ENCODE measurements at regions not wholly inside any gene's neighbourhood (a gene's known extent, or its start where the extent isn't known, plus 50 kb on each side); places are given as distances from the start of the nearest gene placed in this dataset.
"Not testable (repeated sequence)": the region's sequence is repeated elsewhere in the genome, so short reads cannot be mapped to it uniquely, and the experiment has no call there.

DNA sequence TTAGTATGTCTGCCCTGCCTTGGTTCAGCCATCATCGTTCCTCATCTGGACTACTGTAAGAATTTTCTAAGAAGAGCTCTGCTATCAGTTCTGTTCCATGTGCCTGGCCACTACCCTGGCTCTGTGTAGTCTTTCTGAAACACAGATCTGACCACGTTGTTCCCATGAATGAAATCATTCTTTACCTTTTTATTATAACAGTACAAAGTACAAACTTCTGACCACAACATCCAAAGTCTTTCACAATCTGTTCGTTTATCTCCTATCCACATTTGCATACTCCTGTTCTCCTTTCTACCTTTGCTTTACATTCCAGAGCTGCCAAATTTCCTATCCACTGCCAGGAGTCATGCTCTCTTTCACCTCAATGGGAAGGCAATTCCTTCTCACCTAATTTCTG is 284.6 kb upstream of the LRP1B start:
- H3K27ac ChIP-seq (ENCODE audit: low read length): no peak overlapping the region
- H3K27me3 ChIP-seq (ENCODE audit: control insufficient read depth, insufficient read depth, low read length): no peaks in the 10 kb centered on the region
- no peaks in the 10 kb centered on the region for H3K4me1 ChIP-seq (ENCODE audit: control insufficient read depth, low read depth, low read length)
- H3K9ac ChIP-seq (ENCODE audit: low read length): no peak overlapping the region
- H3K4me3 ChIP-seq (ENCODE audit: low read length): no peak overlapping the region
- H3K9me3 ChIP-seq (ENCODE audit: control insufficient read depth, low read depth, low read length): no peaks in the 10 kb centered on the region
- no peaks in the 10 kb centered on the region for H3K36me3 ChIP-seq (ENCODE audit: control insufficient read depth, low read depth, low read length)

GRCh38 chr2:142398212-142398611 is 267.4 kb upstream of the LRP1B start:
- H3K36me3 ChIP-seq (ENCODE audit: control insufficient read depth, low read depth, low read length): no peaks in the 10 kb centered on the region
- H3K9ac ChIP-seq (ENCODE audit: low read length): no peak overlapping the region

DNA sequence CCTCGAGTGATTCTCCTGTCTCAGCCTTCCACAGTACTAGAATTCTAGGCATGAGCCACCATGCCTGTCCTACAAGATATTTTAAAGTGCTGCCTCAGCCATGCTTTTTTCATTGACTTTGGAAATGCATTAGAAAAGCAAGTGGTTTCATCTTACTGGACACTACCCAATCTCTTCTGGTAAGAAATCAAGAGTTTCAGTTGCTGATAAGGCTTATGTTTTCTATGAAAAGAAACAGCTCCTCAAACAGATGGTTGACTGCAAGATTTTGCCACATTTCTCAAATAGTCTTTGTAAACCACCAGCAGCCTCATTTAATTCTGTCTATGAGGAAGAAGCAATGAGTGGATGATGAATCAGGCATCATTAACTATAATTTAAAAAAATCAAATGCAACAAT is 264.5 kb upstream of the LRP1B start:
- no peak overlapping the region for H3K9ac ChIP-seq (ENCODE audit: low read length)
- no peaks in the 10 kb centered on the region for H3K36me3 ChIP-seq (ENCODE audit: control insufficient read depth, low read depth, low read length)
- H3K4me3 ChIP-seq (ENCODE audit: low read length): no peak overlapping the region
- peaks cover 12% of the 10 kb centered on the region for H3K9me3 ChIP-seq (ENCODE audit: control insufficient read depth, low read depth, low read length)
- no peak overlapping the region for H3K27ac ChIP-seq (ENCODE audit: low read length)
- H3K4me1 ChIP-seq (ENCODE audit: control insufficient read depth, low read depth, low read length): no peaks in the 10 kb centered on the region
- no peaks in the 10 kb centered on the region for H3K27me3 ChIP-seq (ENCODE audit: control insufficient read depth, insufficient read depth, low read length)

More at GRCh38 chr2:142398212-142398611, 267.4 kb upstream of the LRP1B start:
- no peak overlapping the region for H3K4me3 ChIP-seq (ENCODE audit: low read length)
- no peak overlapping the region for H3K27ac ChIP-seq (ENCODE audit: low read length)
- H3K4me1 ChIP-seq (ENCODE audit: control insufficient read depth, low read depth, low read length): no peaks in the 10 kb centered on the region
- H3K9me3 ChIP-seq (ENCODE audit: control insufficient read depth, low read depth, low read length): peaks cover 16% of the 10 kb centered on the region
- H3K27me3 ChIP-seq (ENCODE audit: control insufficient read depth, insufficient read depth, low read length): no peaks in the 10 kb centered on the region

DNA sequence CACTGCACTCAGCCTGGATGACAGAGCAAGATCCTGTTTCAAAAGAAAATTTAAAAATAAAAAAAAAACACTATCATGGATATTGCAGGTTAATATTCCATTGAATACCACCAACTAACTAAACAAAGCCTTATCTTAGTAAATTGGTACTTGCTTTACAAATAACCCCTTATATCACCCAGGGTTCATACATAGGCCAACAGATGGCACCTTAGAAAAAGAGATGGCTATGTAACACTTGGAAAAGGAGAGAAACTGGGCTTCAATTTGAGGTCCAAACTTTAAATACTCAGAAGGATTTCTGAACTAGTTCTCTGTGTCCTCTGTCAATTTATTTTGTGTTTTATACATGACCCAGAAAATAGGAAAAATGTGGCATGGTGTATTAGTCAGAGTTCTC is 249.6 kb upstream of the LRP1B start:
- Histone ChIP-seq H3K4me1 (ENCODE audit: control insufficient read depth, low read depth, low read length) (no peaks in the 10 kb centered on the region), H3K9me3 (ENCODE audit: control insufficient read depth, low read depth, low read length) (no peaks in the 10 kb centered on the region), H3K27ac (ENCODE audit: low read length) (no peak overlapping the region), H3K4me3 (ENCODE audit: low read length) (no peak overlapping the region), H3K9ac (ENCODE audit: low read length) (no peak overlapping the region), H3K27me3 (ENCODE audit: control insufficient read depth, insufficient read depth, low read length) (no peaks in the 10 kb centered on the region), H3K36me3 (ENCODE audit: control insufficient read depth, low read depth, low read length) (no peaks in the 10 kb centered on the region)

- not testable (repeated sequence) for H3K9ac ChIP-seq (ENCODE audit: low read length); H3K36me3 ChIP-seq (ENCODE audit: control insufficient read depth, low read depth, low read length); H3K27me3 ChIP-seq (ENCODE audit: control insufficient read depth, insufficient read depth, low read length); H3K4me3 ChIP-seq (ENCODE audit: low read length); H3K27ac ChIP-seq (ENCODE audit: low read length); H3K9me3 ChIP-seq (ENCODE audit: control insufficient read depth, low read depth, low read length); H3K4me1 ChIP-seq (ENCODE audit: control insufficient read depth, low read depth, low read length)
Measured at GRCh38 chr2:142362069-142362468, 231.3 kb upstream of the LRP1B start.

- Histone ChIP-seq H3K27ac (ENCODE audit: low read length) (no peak overlapping the region), H3K4me1 (ENCODE audit: control insufficient read depth, low read depth, low read length) (no peaks in the 10 kb centered on the region), H3K27me3 (ENCODE audit: control insufficient read depth, insufficient read depth, low read length) (no peaks in the 10 kb centered on the region), H3K4me3 (ENCODE audit: low read length) (no peak overlapping the region), H3K36me3 (ENCODE audit: control insufficient read depth, low read depth, low read length) (no peaks in the 10 kb centered on the region), H3K9me3 (ENCODE audit: control insufficient read depth, low read depth, low read length) (no peaks in the 10 kb centered on the region), H3K9ac (ENCODE audit: low read length) (no peak overlapping the region)
Measured at GRCh38 chr2:142347751-142348150, 216.9 kb upstream of the LRP1B start.

DNA sequence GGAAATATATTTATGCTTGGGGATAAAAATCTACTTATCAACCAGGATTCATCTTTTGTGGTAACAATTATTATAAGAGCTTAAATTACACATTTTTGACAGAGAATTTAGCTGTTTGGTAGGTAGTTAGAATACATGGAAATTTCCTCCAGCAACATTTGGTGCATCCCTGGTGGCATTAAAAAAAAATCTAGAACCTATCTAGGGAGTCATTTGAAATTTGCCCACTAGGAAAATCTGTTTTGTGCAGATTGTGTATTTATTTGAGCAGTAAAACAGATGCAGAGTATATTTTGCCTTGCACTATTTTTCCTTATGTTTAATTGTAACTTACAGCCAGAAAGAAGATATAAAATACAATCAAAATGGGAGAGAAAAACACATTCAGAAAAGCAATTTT is 208.4 kb upstream of the LRP1B start:
- no peaks in the 10 kb centered on the region for H3K27me3 ChIP-seq (ENCODE audit: control insufficient read depth, insufficient read depth, low read length)
- no peaks in the 10 kb centered on the region for H3K36me3 ChIP-seq (ENCODE audit: control insufficient read depth, low read depth, low read length)
- H3K9ac ChIP-seq (ENCODE audit: low read length): no peak overlapping the region
- H3K27ac ChIP-seq (ENCODE audit: low read length): no peak overlapping the region
- H3K9me3 ChIP-seq (ENCODE audit: control insufficient read depth, low read depth, low read length): no peaks in the 10 kb centered on the region
- no peaks in the 10 kb centered on the region for H3K4me1 ChIP-seq (ENCODE audit: control insufficient read depth, low read depth, low read length)
- no peak overlapping the region for H3K4me3 ChIP-seq (ENCODE audit: low read length)

DNA sequence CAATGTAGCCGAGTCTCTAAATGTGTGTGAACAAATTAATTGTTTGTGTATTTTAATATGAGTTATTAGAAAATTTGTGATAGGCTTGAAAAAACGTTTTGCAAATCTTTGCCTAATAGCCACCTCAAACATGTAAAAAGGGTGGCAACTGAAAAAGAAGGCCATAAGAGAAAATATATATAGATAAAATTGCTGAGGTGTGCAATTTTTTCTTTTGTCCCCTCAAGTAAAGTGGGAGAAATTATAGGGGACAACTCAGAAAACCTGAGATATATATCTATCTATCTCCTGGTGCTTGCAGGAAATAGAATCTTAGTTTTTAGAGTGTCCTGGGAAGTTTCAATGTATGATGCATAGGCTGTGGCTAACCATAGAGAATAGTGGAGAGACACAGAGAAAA is 201.4 kb upstream of the LRP1B start:
- no peaks in the 10 kb centered on the region for H3K4me1 ChIP-seq (ENCODE audit: control insufficient read depth, low read depth, low read length)
- H3K9me3 ChIP-seq (ENCODE audit: control insufficient read depth, low read depth, low read length): no peaks in the 10 kb centered on the region
- H3K4me3 ChIP-seq (ENCODE audit: low read length): no peak overlapping the region

DNA sequence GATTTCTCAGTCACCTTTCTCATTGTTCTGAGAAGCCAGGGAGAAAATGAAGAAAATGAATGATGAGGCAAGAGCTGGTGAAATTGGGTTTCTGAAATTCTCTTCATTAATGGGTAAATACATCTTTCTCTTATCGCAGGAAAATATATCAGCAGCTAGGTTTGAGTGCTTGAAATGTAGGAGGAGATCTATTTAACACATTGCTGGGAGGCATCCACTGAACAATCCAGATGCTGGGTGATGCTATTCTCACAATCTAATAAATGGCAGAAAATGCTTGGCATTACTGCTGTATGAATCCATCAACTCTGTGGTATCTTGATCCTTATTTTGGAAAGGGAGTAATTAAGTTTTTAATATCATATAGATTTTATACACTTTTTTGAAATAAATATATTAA is 199.6 kb upstream of the LRP1B start:
- Histone ChIP-seq H3K9me3 (ENCODE audit: control insufficient read depth, low read depth, low read length) (no peaks in the 10 kb centered on the region), H3K4me3 (ENCODE audit: low read length) (no peak overlapping the region), H3K4me1 (ENCODE audit: control insufficient read depth, low read depth, low read length) (no peaks in the 10 kb centered on the region), H3K27ac (ENCODE audit: low read length) (no peak overlapping the region), H3K27me3 (ENCODE audit: control insufficient read depth, insufficient read depth, low read length) (no peaks in the 10 kb centered on the region), H3K9ac (ENCODE audit: low read length) (no peak overlapping the region), H3K36me3 (ENCODE audit: control insufficient read depth, low read depth, low read length) (no peaks in the 10 kb centered on the region)

More for the DNA sequence above, 201.4 kb upstream of the LRP1B start:
- Histone ChIP-seq H3K27ac (ENCODE audit: low read length) (no peak overlapping the region), H3K27me3 (ENCODE audit: control insufficient read depth, insufficient read depth, low read length) (no peaks in the 10 kb centered on the region), H3K9ac (ENCODE audit: low read length) (no peak overlapping the region), H3K36me3 (ENCODE audit: control insufficient read depth, low read depth, low read length) (no peaks in the 10 kb centered on the region)

DNA sequence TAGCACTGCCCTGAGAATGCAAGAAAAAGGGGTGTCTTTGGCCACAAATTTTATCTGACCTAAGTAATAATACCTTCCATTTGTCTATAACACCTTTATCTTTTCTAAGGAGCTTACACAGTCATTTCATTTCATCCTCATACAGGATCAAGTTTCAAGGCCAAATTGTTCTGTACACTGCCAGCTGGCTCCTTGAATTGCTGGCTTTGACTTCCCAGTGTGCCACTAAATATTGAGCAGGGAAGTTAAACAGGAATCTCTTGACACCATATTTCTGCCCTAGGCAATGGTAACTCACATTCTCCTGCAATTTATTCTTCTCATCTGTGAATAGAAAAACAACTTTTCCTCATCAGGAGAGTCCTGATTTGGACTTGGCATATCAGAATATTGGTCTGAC is 195.1 kb upstream of the LRP1B start:
- Histone ChIP-seq H3K4me1 (ENCODE audit: control insufficient read depth, low read depth, low read length) (no peaks in the 10 kb centered on the region), H3K9ac (ENCODE audit: low read length) (no peak overlapping the region), H3K27ac (ENCODE audit: low read length) (no peak overlapping the region), H3K27me3 (ENCODE audit: control insufficient read depth, insufficient read depth, low read length) (no peaks in the 10 kb centered on the region), H3K4me3 (ENCODE audit: low read length) (no peak overlapping the region), H3K36me3 (ENCODE audit: control insufficient read depth, low read depth, low read length) (no peaks in the 10 kb centered on the region), H3K9me3 (ENCODE audit: control insufficient read depth, low read depth, low read length) (no peaks in the 10 kb centered on the region)

GRCh38 chr2:142323206-142323605 is 192.4 kb upstream of the LRP1B start:
- H3K9me3 ChIP-seq (ENCODE audit: control insufficient read depth, low read depth, low read length): no peaks in the 10 kb centered on the region
- no peaks in the 10 kb centered on the region for H3K36me3 ChIP-seq (ENCODE audit: control insufficient read depth, low read depth, low read length)
- no peak overlapping the region for H3K9ac ChIP-seq (ENCODE audit: low read length)
- no peaks in the 10 kb centered on the region for H3K4me1 ChIP-seq (ENCODE audit: control insufficient read depth, low read depth, low read length)
- H3K27ac ChIP-seq (ENCODE audit: low read length): no peak overlapping the region
- no peaks in the 10 kb centered on the region for H3K27me3 ChIP-seq (ENCODE audit: control insufficient read depth, insufficient read depth, low read length)
- H3K4me3 ChIP-seq (ENCODE audit: low read length): no peak overlapping the region

DNA sequence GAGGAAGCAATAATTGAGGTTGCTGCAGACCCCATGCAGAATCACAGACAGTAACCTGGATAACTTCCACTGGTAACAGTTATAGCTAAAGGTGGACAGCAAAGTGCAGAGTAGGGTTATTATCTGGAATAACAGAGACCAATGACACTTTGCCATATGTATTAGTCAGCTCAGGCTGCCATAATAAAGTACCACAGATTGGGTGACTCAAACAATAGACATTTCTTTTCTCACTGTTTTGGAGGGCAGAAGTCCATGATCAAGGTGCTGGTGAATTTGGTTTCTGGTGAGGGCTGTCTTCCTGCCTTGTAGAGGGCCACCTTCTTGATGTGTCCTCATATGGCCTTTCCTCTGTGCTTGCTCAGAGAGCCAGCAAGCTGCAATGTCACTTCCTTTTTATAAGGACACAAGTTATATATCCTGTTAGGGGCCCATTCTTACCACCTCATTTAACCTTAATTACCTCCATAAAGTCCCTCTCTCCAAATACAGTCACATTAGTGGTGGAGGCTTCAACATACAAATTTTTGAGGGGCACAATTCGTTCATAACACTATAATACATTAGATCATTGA is 191.0 kb upstream of the LRP1B start:
- Histone ChIP-seq H3K9ac (ENCODE audit: low read length) (no peak overlapping the region), H3K9me3 (ENCODE audit: control insufficient read depth, low read depth, low read length) (no peaks in the 10 kb centered on the region), H3K36me3 (ENCODE audit: control insufficient read depth, low read depth, low read length) (no peaks in the 10 kb centered on the region), H3K27ac (ENCODE audit: low read length) (no peak overlapping the region), H3K4me1 (ENCODE audit: control insufficient read depth, low read depth, low read length) (no peaks in the 10 kb centered on the region), H3K4me3 (ENCODE audit: low read length) (no peak overlapping the region), H3K27me3 (ENCODE audit: control insufficient read depth, insufficient read depth, low read length) (no peaks in the 10 kb centered on the region)

Data from iPS-18a (cell line).